Activated naive CD8-positive, alpha-beta T cell treated with anti-CD3 and anti-CD28 coated beads, Interleukin-2, amount 10 ng/mL, durations not matched to agents 7 days and 5 days (primary cell): ENCODE measurements at regions not wholly inside any gene's neighbourhood (a gene's known extent, or its start where the extent isn't known, plus 50 kb on each side); places are given as distances from the start of the nearest gene placed in this dataset.
"Not testable (repeated sequence)": the region's sequence is repeated elsewhere in the genome, so short reads cannot be mapped to it uniquely, and the experiment has no call there.

Source experiments
- ATAC-seq: fragments of 150-1000 bp; cut with Tn5 transposase; one replicate; pipeline ENCODE4 v1.10.0; 2021; ENCODE audit warnings: low read depth, moderate library complexity
- POLR2A ChIA-PET: fragments of 350-600 bp; sonication (Branson Sonifier 250); formaldehyde crosslinking; loops from one replicate; lab custom pipeline; 2021; ENCODE audit warnings: antibody characterized with exemption; lab: Charles Lee
- DNase-seq: peaks from one replicate; pipeline ENCODE4 v3.0.0; 2021
- H3K27ac Mint-ChIP-seq: one replicate; pipeline ENCODE4 v1.8.0; 2022; ENCODE audit warnings: mild to moderate bottlenecking, mixed read lengths
- H3K27me3 Mint-ChIP-seq: one replicate; pipeline ENCODE4 v1.8.0; 2022; ENCODE audit warnings: mild to moderate bottlenecking, moderate library complexity, mixed read lengths
- H3K36me3 Mint-ChIP-seq: one replicate; pipeline ENCODE4 v1.8.0; 2021; ENCODE audit warnings: mild to moderate bottlenecking, mixed read lengths
- H3K4me1 Mint-ChIP-seq: one replicate; pipeline ENCODE4 v1.8.0; 2021; ENCODE audit warnings: mixed read lengths
- H3K4me3 Mint-ChIP-seq: one replicate; pipeline ENCODE4 v1.8.0; 2022; ENCODE audit warnings: mild to moderate bottlenecking, moderate library complexity, mixed read lengths
- H3K9me3 Mint-ChIP-seq: one replicate; pipeline ENCODE4 v1.8.0; 2021; ENCODE audit warnings: mixed read lengths

- Mint-ChIP-seq H3K36me3 (no peaks in the 10 kb centered on the region), H3K27me3 (no peaks in the 10 kb centered on the region), H3K9me3 (no peaks in the 10 kb centered on the region), H3K4me1 (no peaks in the 10 kb centered on the region), H3K4me3 (no peak overlapping the region), H3K27ac (no peak overlapping the region)
- DNase-seq = no peak
- no peak for ATAC-seq
- POLR2A ChIA-PET = no interaction called here
These were observed 193.1 kb upstream of the XIRP2 start for GRCh38 chr2:166695154-166695553.

GRCh38 chr2:166686057-166686456 is 192.0 kb upstream of the SCN7A start:
- H3K9me3 Mint-ChIP-seq, H3K27me3 Mint-ChIP-seq, POLR2A ChIA-PET, H3K36me3 Mint-ChIP-seq, DNase-seq, H3K4me1 Mint-ChIP-seq, H3K4me3 Mint-ChIP-seq, ATAC-seq, H3K27ac Mint-ChIP-seq: not testable (repeated sequence)

GRCh38 chr2:166677996-166678395 is 183.9 kb upstream of the SCN7A start:
- POLR2A ChIA-PET = no interaction called here
- H3K9me3 Mint-ChIP-seq = peaks cover 3% of the 10 kb centered on the region
- no peak overlapping the region for H3K4me3 Mint-ChIP-seq
- no peaks in the 10 kb centered on the region for H3K4me1 Mint-ChIP-seq
- H3K36me3 Mint-ChIP-seq = no peaks in the 10 kb centered on the region
- H3K27ac Mint-ChIP-seq = no peak overlapping the region
- no peaks in the 10 kb centered on the region for H3K27me3 Mint-ChIP-seq
- ATAC-seq (no peak), DNase-seq (no peak)

- ATAC-seq (no peak), DNase-seq (no peak)
- H3K27ac Mint-ChIP-seq = no peak overlapping the region
- no peaks in the 10 kb centered on the region for H3K36me3 Mint-ChIP-seq
- H3K4me1 Mint-ChIP-seq = no peaks in the 10 kb centered on the region
- H3K9me3 Mint-ChIP-seq = peaks cover 3% of the 10 kb centered on the region
- POLR2A ChIA-PET = no interaction called here
- no peak overlapping the region for H3K4me3 Mint-ChIP-seq
- H3K27me3 Mint-ChIP-seq = no peaks in the 10 kb centered on the region
These were observed 182.7 kb upstream of the SCN7A start for GRCh38 chr2:166676716-166677115.

- no peaks in the 10 kb centered on the region for H3K36me3 Mint-ChIP-seq
- DNase-seq = no peak
- no peaks in the 10 kb centered on the region for H3K27me3 Mint-ChIP-seq
- no peak overlapping the region for H3K27ac Mint-ChIP-seq
- H3K4me1 Mint-ChIP-seq = no peaks in the 10 kb centered on the region
- POLR2A ChIA-PET = no interaction called here
- H3K9me3 Mint-ChIP-seq = peaks cover 3% of the 10 kb centered on the region
- ATAC-seq = no peak
- no peak overlapping the region for H3K4me3 Mint-ChIP-seq
These were observed 181.5 kb upstream of the SCN7A start for GRCh38 chr2:166675553-166675952.

GRCh38 chr2:166673986-166674385 is 179.9 kb upstream of the SCN7A start:
- no peak for DNase-seq
- POLR2A ChIA-PET = no interaction called here

GRCh38 chr2:166671801-166672200 is 177.8 kb upstream of the SCN7A start:
- DNase-seq = no peak
- no peak overlapping the region for H3K27ac Mint-ChIP-seq
- POLR2A ChIA-PET = no interaction called here
- H3K4me3 Mint-ChIP-seq = no peak overlapping the region
- no peaks in the 10 kb centered on the region for H3K36me3 Mint-ChIP-seq
- no peaks in the 10 kb centered on the region for H3K27me3 Mint-ChIP-seq
- no peaks in the 10 kb centered on the region for H3K4me1 Mint-ChIP-seq
- ATAC-seq = no peak
- no peaks in the 10 kb centered on the region for H3K9me3 Mint-ChIP-seq

More at GRCh38 chr2:166673986-166674385, 179.9 kb upstream of the SCN7A start:
- H3K4me3 Mint-ChIP-seq = no peak overlapping the region
- no peaks in the 10 kb centered on the region for H3K36me3 Mint-ChIP-seq
- no peak overlapping the region for H3K27ac Mint-ChIP-seq
- peaks cover 3% of the 10 kb centered on the region for H3K9me3 Mint-ChIP-seq
- no peaks in the 10 kb centered on the region for H3K27me3 Mint-ChIP-seq
- no peaks in the 10 kb centered on the region for H3K4me1 Mint-ChIP-seq
- no peak for ATAC-seq

GRCh38 chr2:166671235-166671634 is 177.2 kb upstream of the SCN7A start:
- Mint-ChIP-seq H3K4me1 (no peaks in the 10 kb centered on the region), H3K4me3 (no peak overlapping the region), H3K36me3 (no peaks in the 10 kb centered on the region), H3K9me3 (no peaks in the 10 kb centered on the region), H3K27me3 (no peaks in the 10 kb centered on the region), H3K27ac (no peak overlapping the region)
- POLR2A ChIA-PET = no interaction called here
- no peak for ATAC-seq
- no peak for DNase-seq

- ATAC-seq (no peak), DNase-seq (no peak)
- Mint-ChIP-seq H3K36me3 (no peaks in the 10 kb centered on the region), H3K27ac (no peak overlapping the region), H3K4me3 (no peak overlapping the region), H3K9me3 (peaks cover 3% of the 10 kb centered on the region), H3K27me3 (no peaks in the 10 kb centered on the region), H3K4me1 (no peaks in the 10 kb centered on the region)
- POLR2A ChIA-PET = no interaction called here
These were observed 172.2 kb upstream of the SCN7A start for GRCh38 chr2:166665991-166666940.

- no peaks in the 10 kb centered on the region for H3K36me3 Mint-ChIP-seq
- H3K9me3 Mint-ChIP-seq = peaks cover 3% of the 10 kb centered on the region
- H3K4me3 Mint-ChIP-seq = no peak overlapping the region
- H3K27me3 Mint-ChIP-seq = no peaks in the 10 kb centered on the region
- H3K4me1 Mint-ChIP-seq = no peaks in the 10 kb centered on the region
- ATAC-seq = no peak
- H3K27ac Mint-ChIP-seq = no peak overlapping the region
- POLR2A ChIA-PET = no interaction called here
- no peak for DNase-seq
These were observed 167.8 kb upstream of the SCN7A start for GRCh38 chr2:166661824-166662223.

GRCh38 chr2:166661391-166661790 is 167.3 kb upstream of the SCN7A start:
- ATAC-seq (no peak), DNase-seq (no peak)
- POLR2A ChIA-PET = no interaction called here
- H3K36me3 Mint-ChIP-seq = no peaks in the 10 kb centered on the region
- H3K4me1 Mint-ChIP-seq = no peaks in the 10 kb centered on the region
- no peak overlapping the region for H3K4me3 Mint-ChIP-seq
- H3K27me3 Mint-ChIP-seq = no peaks in the 10 kb centered on the region
- H3K27ac Mint-ChIP-seq = no peak overlapping the region
- peaks cover 3% of the 10 kb centered on the region for H3K9me3 Mint-ChIP-seq

GRCh38 chr2:166658901-166659300 is 164.9 kb upstream of the SCN7A start:
- no peak for ATAC-seq
- H3K36me3 Mint-ChIP-seq = no peaks in the 10 kb centered on the region
- no peak overlapping the region for H3K4me3 Mint-ChIP-seq
- no peak for DNase-seq
- POLR2A ChIA-PET = no interaction called here
- no peaks in the 10 kb centered on the region for H3K27me3 Mint-ChIP-seq
- H3K9me3 Mint-ChIP-seq = peaks cover 3% of the 10 kb centered on the region
- no peak overlapping the region for H3K27ac Mint-ChIP-seq
- H3K4me1 Mint-ChIP-seq = no peaks in the 10 kb centered on the region

GRCh38 chr2:166653185-166653813 is 159.2 kb upstream of the SCN7A start:
- H3K27me3 Mint-ChIP-seq = no peaks in the 10 kb centered on the region
- POLR2A ChIA-PET = no interaction called here
- H3K4me1 Mint-ChIP-seq = no peaks in the 10 kb centered on the region
- H3K36me3 Mint-ChIP-seq = no peaks in the 10 kb centered on the region
- no peaks in the 10 kb centered on the region for H3K9me3 Mint-ChIP-seq
- H3K4me3 Mint-ChIP-seq = no peak overlapping the region
- ATAC-seq (no peak), DNase-seq (no peak)
- H3K27ac Mint-ChIP-seq = no peak overlapping the region

- Mint-ChIP-seq H3K9me3 (no peaks in the 10 kb centered on the region), H3K27ac (no peak overlapping the region), H3K4me3 (no peak overlapping the region), H3K27me3 (no peaks in the 10 kb centered on the region), H3K4me1 (no peaks in the 10 kb centered on the region), H3K36me3 (no peaks in the 10 kb centered on the region)
- ATAC-seq (no peak), DNase-seq (no peak)
- POLR2A ChIA-PET = no interaction called here
These were observed 157.9 kb upstream of the SCN7A start for GRCh38 chr2:166651991-166652390.
